LNCaP clone FGC (cell line): ENCODE measurements at regions not wholly inside any gene's neighbourhood (a gene's known extent, or its start where the extent isn't known, plus 50 kb on each side); places are given as distances from the start of the nearest gene placed in this dataset.
"Not testable (repeated sequence)": the region's sequence is repeated elsewhere in the genome, so short reads cannot be mapped to it uniquely, and the experiment has no call there.

Source experiments
- DNase-seq: peaks from one replicate; pipeline ENCODE4 v3.0.0-alpha.2; 2011; ENCODE audit warnings: low read depth
- H3K4me3 ChIP-seq: 2 replicates; pipeline ENCODE4 v1.5.1; 2011; ENCODE audit warnings: mild to moderate bottlenecking, low read depth, low read length, control low read depth
- CTCF ChIP-seq: IDR thresholded peaks from 2 replicates; pipeline ENCODE4 v1.5.1; 2012; ENCODE audit warnings: mild to moderate bottlenecking; ENCODE audit not compliant: control insufficient read depth, insufficient read depth; ENCODE audit errors: extremely low read depth

- no peak for TF ChIP-seq CTCF
- no peak for DNase-seq
- no peak overlapping the region for H3K4me3 ChIP-seq
Observed at GRCh38 chr13:112175162-112176075, 108.5 kb downstream of the SOX1 start.

DNA sequence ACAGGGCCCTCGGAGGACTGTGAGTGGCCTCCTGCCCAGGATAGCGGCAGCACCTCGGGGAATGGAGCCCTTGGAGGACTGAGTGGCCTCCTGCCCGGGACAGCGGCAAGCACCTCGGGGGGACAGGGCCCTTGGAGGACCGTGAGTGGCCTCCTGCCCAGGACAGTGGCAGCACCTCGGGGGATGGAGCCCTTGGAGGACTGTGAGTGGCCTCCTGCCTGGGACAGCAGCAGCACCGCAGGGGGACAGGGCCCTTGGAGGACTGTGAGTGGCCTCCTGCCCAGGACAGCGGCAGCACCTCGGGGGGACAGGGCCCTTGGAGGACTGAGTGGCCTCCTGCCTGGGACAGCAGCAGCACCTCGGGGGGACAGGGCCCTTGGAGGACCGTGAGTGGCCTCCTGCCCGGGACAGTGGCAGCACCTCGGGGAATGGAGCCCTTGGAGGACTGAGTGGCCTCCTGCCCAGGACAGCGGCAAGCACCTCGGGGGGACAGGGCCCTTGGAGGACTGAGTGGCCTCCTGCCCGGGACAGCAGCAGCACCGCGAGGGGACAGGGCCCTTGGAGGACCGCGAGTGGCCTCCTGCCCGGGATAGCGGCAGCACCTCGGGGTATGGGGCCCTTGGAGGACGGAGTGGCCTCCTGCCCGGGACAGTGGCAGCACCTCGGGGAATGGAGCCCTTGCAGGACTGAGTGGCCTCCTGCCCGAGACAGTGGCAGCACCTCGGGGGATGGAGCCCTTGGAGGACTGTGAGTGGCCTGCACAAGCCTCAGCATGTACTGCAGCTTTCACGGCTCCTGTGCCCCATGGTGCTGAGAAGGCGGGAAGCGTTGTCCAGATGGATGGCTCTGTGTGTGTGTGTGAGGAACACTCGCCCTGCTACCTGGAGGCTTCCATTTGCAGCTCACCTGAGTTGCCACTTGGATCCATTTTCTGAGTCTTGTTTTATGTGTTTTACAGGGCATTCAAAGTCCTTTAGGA is 109.5 kb downstream of the SOX1 start:
- H3K4me3 ChIP-seq, DNase-seq: not testable (repeated sequence)

- TF ChIP-seq CTCF: no peak
- peak; percentile 71 for DNase-seq
- H3K4me3 ChIP-seq: no peak overlapping the region
Observed at GRCh38 chr13:112177450-112178288, 110.7 kb downstream of the SOX1 start.

DNA sequence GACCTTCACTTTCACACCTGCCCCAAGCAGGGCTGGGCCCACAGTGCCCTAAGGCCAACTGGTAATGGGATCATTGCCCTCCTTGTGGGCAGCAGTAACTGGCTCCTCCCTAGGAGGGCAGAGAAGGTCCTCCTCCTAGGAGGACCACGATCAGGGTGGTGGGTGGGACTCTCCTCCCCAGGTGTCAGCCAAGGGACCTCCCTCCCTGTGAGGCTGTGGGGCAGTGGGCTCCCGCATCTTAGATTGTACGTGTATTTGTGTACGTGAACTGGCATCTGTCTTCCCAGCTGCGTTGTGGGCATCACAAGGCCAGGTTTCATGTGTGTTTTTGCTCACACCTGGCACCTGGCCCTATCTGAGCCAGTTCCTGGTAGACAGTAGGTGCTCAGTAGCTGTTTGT is 111.8 kb downstream of the SOX1 start:
- TF ChIP-seq CTCF: no peak
- no peak for DNase-seq
- H3K4me3 ChIP-seq: no peak overlapping the region

GRCh38 chr13:112179421-112179820 is 112.5 kb downstream of the SOX1 start:
- no peak for DNase-seq
- TF ChIP-seq CTCF: no peak
- no peak overlapping the region for H3K4me3 ChIP-seq

DNA sequence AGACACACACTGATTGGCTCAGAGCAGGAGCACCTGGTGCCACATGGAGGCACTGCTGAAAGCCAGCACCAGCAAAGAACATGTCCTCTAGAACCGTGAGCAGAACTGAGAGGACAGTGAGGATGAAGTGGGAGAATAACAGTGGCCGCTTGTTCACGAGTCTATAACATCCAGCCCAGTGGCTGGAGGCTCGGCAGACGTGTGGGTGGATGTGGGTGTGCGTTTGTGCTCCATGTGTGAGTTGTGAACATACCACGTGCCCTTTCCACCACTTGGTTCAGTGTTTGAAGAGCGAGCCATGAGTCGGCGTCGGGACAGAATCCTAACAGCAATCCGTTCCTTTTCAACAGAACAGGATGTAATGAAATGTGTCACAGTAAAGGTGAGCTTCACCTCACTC is 113.0 kb downstream of the SOX1 start:
- no peak for DNase-seq
- TF ChIP-seq CTCF: no peak
- H3K4me3 ChIP-seq: no peak overlapping the region
